A673 (cell line): ENCODE measurements at regions not wholly inside any gene's neighbourhood (a gene's known extent, or its start where the extent isn't known, plus 50 kb on each side); places are given as distances from the start of the nearest gene placed in this dataset.

Source experiments
- EZH2 ChIP-seq: fragments of 200-600 bp; sonication (generic); IDR thresholded peaks from 2 replicates; pipeline ENCODE4 v1.6.1; 2017; ENCODE audit warnings: borderline replicate concordance, low read depth, mild to moderate bottlenecking, mixed read lengths, antibody characterized with exemption, low read length; ENCODE audit not compliant: poor library complexity, severe bottlenecking
- TF ChIP-seq, protein P1 (sequence below): fragments of 300-800, 200-600 bp; sonication (generic); conservative IDR thresholded peaks from 2 replicates; pipeline ENCODE4 v1.5.1; 2017; ENCODE audit warnings: low read depth, mild to moderate bottlenecking, antibody characterized with exemption, low read length, moderate library complexity, mixed read lengths

DNA sequence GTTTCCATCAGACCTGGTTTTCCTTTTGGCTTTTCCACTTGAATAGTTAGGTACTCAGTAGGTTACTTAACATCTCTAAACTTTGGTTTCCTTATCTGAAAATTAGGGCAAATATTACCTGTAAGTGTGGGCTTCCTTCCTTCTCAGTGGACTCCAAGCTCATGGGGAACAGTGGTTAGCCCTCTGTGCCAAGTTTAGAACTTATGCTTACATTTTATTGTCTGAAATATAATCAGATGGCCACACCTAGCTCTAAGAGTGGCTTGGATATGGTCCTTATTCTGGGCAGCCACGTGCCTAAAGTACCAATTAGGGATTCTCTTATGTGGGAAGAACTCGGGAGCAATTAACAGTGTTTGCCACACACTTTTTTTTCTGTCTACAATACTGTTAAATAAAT is 133.9 kb downstream of the UCHL1 start:
- TF ChIP-seq, protein P1, sequence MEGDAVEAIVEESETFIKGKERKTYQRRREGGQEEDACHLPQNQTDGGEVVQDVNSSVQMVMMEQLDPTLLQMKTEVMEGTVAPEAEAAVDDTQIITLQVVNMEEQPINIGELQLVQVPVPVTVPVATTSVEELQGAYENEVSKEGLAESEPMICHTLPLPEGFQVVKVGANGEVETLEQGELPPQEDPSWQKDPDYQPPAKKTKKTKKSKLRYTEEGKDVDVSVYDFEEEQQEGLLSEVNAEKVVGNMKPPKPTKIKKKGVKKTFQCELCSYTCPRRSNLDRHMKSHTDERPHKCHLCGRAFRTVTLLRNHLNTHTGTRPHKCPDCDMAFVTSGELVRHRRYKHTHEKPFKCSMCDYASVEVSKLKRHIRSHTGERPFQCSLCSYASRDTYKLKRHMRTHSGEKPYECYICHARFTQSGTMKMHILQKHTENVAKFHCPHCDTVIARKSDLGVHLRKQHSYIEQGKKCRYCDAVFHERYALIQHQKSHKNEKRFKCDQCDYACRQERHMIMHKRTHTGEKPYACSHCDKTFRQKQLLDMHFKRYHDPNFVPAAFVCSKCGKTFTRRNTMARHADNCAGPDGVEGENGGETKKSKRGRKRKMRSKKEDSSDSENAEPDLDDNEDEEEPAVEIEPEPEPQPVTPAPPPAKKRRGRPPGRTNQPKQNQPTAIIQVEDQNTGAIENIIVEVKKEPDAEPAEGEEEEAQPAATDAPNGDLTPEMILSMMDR, result no peak
- TF ChIP-seq EZH2, result no peak
